Panc1 (cell line): ENCODE measurements at regions not wholly inside any gene's neighbourhood (a gene's known extent, or its start where the extent isn't known, plus 50 kb on each side); places are given as distances from the start of the nearest gene placed in this dataset.
"Not testable (repeated sequence)": the region's sequence is repeated elsewhere in the genome, so short reads cannot be mapped to it uniquely, and the experiment has no call there.

Experiments
- ATAC-seq: fragments of 200-7000 bp; cut with Tn5 transposase; 2 replicates; pipeline ENCODE4 v1.9.1; 2020; ENCODE audit warnings: mild to moderate bottlenecking, moderate library complexity
- BruUV-seq: library from RNA; stranded (reverse); fragments of 400-500 nt; replicated peaks from 2 replicates; lab custom pipeline; 2021; lab: Mats Ljungman, UMichigan
- CTCF ChIA-PET: fragments of 300-600 bp; sonication (Branson Sonifier 250); formaldehyde crosslinking; loops from one replicate; lab custom pipeline; 2022; ENCODE audit warnings: antibody characterized with exemption; lab: Charles Lee
- POLR2A ChIA-PET: fragments of 300-600 bp; sonication (Branson Sonifier 250); formaldehyde crosslinking; loops from one replicate; lab custom pipeline; 2022; ENCODE audit warnings: antibody characterized with exemption; lab: Charles Lee
- DNase-seq: peaks from one replicate; pipeline ENCODE4 v3.0.0-alpha.2; 2010; ENCODE audit warnings: low read depth, low spot score
- H3K27ac ChIP-seq: 2 replicates; pipeline ENCODE4 v1.5.1; 2011; ENCODE audit warnings: mild to moderate bottlenecking, low read length, inconsistent platforms
- H3K27me3 ChIP-seq: fragments of 200-500 bp; sonication (Bioruptor generic); 2 replicates; pipeline ENCODE4 v1.6.0; 2014; ENCODE audit warnings: low read length, inconsistent platforms; ENCODE audit not compliant: control insufficient read depth, insufficient read depth
- H3K36me3 ChIP-seq: fragments of 200-500 bp; sonication (Bioruptor generic); 2 replicates; pipeline ENCODE4 v1.5.1; 2014; ENCODE audit warnings: inconsistent platforms, mild to moderate bottlenecking, low read length, moderate library complexity; ENCODE audit not compliant: control insufficient read depth, insufficient read depth
- H3K4me1 ChIP-seq: 2 replicates; pipeline ENCODE4 v1.5.1; 2011; ENCODE audit warnings: inconsistent platforms, mild to moderate bottlenecking, low read length, moderate library complexity; ENCODE audit not compliant: control insufficient read depth, insufficient read depth
- H3K4me3 ChIP-seq, 2 experiments: 2 replicates each; pipeline ENCODE4 v1.5.1; 2011 to 2012; ENCODE audit warnings: low read depth in 2 of 2, low read length in 2 of 2, mild to moderate bottlenecking in 2 of 2, inconsistent platforms in 1 of 2, moderate library complexity in 1 of 2
- H3K9me3 ChIP-seq: fragments of 200-500 bp; sonication (Bioruptor generic); 2 replicates; pipeline ENCODE4 v1.5.1; 2014; ENCODE audit warnings: low read depth, mild to moderate bottlenecking, inconsistent platforms, low read length, moderate library complexity; ENCODE audit not compliant: control insufficient read depth, insufficient read depth
- CTCF ChIP-seq: fragments of 450-650 bp; IDR thresholded peaks from 2 replicates; pipeline ENCODE4 v1.5.1; 2017; ENCODE audit warnings: mild to moderate bottlenecking
- POLR2AphosphoS5 ChIP-seq: IDR thresholded peaks from 2 replicates; pipeline ENCODE4 v1.6.1; 2012; ENCODE audit warnings: mild to moderate bottlenecking, low read depth, low read length, moderate library complexity
- SIN3A ChIP-seq: IDR thresholded peaks from 2 replicates; pipeline ENCODE4 v1.6.1; 2012; ENCODE audit warnings: low read depth, mild to moderate bottlenecking, low read length, moderate library complexity, borderline replicate concordance; ENCODE audit not compliant: insufficient read depth
- TCF7L2 ChIP-seq: IDR thresholded peaks from 2 replicates; pipeline ENCODE4 v1.6.1; 2011; ENCODE audit warnings: mild to moderate bottlenecking, low read depth, low read length, inconsistent platforms
- in situ Hi-C: cut with HindIII; loops from 2 replicates; pipeline ENCODE4 v1.10.0; 2016; ENCODE audit warnings: low sequenced_read_pairs, low pct_unique_long_range_greater_than_20kb
- intact Hi-C: fragments of 100-400 bp; cut with micrococcal nuclease; formaldehyde crosslinking; loops from one replicate; pipeline ENCODE4 v1.10.0; 2022; ENCODE audit not compliant: unreplicated experiment
- TF ChIP-seq, protein P1 (sequence below), 2 experiments: IDR thresholded peaks; 2 replicates each; pipeline ENCODE4 v1.6.1; 2011 to 2012; ENCODE audit warnings: low read depth in 2 of 2, control low read depth in 1 of 2, low read length in 1 of 2, mild to moderate bottlenecking in 1 of 2, moderate library complexity in 1 of 2; ENCODE audit not compliant: insufficient read depth in 1 of 2

DNA sequence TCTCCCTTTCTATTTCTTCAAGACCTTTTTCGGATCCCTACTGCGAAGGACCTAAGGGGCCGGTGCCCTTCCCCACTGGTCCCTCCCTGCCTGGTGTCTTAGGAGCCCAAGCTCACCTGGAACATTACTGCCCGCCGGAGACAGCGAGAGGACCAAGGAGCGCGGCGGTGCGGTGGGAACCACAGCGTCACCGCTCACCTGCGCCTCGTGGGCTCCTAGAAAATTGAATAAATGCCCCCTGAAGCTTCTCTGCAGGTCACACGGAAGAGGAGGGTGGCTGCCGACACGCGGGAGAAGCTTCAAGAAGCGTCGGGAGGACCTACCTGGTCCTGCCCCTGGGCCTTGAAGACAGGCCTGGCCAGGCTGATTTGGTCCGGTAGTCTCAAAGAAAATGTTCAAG, 65.2 kb downstream of the PPIAL4A start:
- no peak for ATAC-seq
- Histone ChIP-seq H3K36me3 (no peaks in the 10 kb centered on the region), H3K9me3 (no peaks in the 10 kb centered on the region), H3K27ac (no peak overlapping the region), H3K27me3 (no peaks in the 10 kb centered on the region), H3K4me1 (no peaks in the 10 kb centered on the region), H3K4me3 (no peak overlapping the region)
- ChIA-PET POLR2A (no interaction called here), CTCF (no interaction called here)
- in situ Hi-C loops: no loop called here
- TF ChIP-seq CTCF: no peak
- no peak for TF ChIP-seq TCF7L2
- TF ChIP-seq, protein P1, sequence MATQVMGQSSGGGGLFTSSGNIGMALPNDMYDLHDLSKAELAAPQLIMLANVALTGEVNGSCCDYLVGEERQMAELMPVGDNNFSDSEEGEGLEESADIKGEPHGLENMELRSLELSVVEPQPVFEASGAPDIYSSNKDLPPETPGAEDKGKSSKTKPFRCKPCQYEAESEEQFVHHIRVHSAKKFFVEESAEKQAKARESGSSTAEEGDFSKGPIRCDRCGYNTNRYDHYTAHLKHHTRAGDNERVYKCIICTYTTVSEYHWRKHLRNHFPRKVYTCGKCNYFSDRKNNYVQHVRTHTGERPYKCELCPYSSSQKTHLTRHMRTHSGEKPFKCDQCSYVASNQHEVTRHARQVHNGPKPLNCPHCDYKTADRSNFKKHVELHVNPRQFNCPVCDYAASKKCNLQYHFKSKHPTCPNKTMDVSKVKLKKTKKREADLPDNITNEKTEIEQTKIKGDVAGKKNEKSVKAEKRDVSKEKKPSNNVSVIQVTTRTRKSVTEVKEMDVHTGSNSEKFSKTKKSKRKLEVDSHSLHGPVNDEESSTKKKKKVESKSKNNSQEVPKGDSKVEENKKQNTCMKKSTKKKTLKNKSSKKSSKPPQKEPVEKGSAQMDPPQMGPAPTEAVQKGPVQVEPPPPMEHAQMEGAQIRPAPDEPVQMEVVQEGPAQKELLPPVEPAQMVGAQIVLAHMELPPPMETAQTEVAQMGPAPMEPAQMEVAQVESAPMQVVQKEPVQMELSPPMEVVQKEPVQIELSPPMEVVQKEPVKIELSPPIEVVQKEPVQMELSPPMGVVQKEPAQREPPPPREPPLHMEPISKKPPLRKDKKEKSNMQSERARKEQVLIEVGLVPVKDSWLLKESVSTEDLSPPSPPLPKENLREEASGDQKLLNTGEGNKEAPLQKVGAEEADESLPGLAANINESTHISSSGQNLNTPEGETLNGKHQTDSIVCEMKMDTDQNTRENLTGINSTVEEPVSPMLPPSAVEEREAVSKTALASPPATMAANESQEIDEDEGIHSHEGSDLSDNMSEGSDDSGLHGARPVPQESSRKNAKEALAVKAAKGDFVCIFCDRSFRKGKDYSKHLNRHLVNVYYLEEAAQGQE (IDR thresholded peaks at IDR 0.05; ENCODE audit: insufficient read depth in 1 of 2, low read depth in 2 of 2, low read length in 1 of 2): no peak
- TF ChIP-seq SIN3A: no peak
- TF ChIP-seq POLR2AphosphoS5: no peak
- no TSS peak for BruUV-seq
- intact Hi-C loops: no loop called here
- DNase-seq: no peak

DNA sequence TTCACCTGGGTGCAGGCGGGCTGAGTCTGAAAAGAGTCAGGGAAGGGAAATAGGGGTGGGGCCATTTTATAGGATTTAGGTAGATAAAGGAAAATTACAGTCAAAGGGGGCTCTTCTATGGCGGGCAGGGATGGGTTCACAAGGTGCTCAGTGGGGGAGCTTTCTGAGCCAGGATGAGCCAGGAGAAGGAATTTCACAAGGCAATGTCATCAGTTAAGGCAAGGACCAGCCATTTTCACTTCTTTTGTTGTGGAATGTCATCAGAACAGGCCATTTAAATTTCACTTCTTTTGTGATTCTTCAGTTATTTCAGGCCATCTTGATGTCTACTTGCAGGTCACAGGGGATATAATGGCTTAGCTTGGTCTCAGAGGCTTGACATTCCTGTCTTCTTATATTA, 66.4 kb downstream of the PPIAL4A start:
- H3K36me3 ChIP-seq, POLR2A ChIA-PET, DNase-seq, H3K27ac ChIP-seq, H3K4me3 ChIP-seq, in situ Hi-C loops, BruUV-seq, intact Hi-C loops, H3K4me1 ChIP-seq, H3K9me3 ChIP-seq, ATAC-seq, H3K27me3 ChIP-seq, CTCF ChIA-PET: not testable (repeated sequence)

DNA sequence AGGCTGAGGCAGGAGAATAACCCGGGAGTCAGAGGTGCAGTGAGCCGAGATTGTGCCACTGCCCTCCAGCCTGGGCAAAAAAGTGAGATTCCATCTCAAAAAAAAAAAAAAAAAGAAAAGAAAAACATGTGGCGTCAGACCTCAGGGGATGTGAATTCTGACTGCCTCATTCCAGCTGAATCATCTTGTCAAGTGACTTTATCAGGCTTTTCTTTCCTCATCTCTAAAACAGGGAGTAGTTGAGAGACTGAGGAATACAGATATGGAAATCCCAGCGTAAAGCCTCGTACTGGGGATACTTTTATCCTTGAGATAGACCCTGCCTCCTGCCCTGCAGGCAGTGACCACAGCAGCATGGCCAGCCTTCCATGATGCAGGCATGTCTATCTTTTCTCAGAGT, 76.4 kb downstream of the PPIAL4A start:
- in situ Hi-C loops, ATAC-seq, DNase-seq, intact Hi-C loops, H3K4me3 ChIP-seq, H3K4me1 ChIP-seq, H3K27me3 ChIP-seq, H3K9me3 ChIP-seq, H3K27ac ChIP-seq, CTCF ChIA-PET, H3K36me3 ChIP-seq, POLR2A ChIA-PET, BruUV-seq: not testable (repeated sequence)

DNA sequence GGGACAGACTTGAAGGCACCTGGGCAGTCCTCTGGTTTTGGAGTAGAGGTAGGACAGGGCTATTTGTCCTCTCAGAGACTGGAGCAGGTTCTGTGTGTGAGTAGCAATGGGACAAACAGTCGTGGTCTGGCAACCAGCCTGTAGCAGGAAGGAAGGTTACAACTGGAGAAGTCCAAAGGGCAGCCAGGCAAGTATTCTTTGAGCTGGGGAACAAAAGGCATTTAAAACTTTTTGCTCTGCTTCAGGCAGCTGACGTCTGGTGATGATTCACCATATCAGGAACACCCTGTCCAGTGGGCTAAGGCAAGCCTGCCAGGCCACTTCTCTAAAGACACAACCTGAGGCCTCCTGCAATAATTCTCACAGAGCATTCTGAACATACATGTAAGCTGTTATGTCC, 83.3 kb downstream of the PPIAL4A start:
- in situ Hi-C loops, H3K27me3 ChIP-seq, ATAC-seq, CTCF ChIA-PET, intact Hi-C loops, H3K36me3 ChIP-seq, H3K4me1 ChIP-seq, POLR2A ChIA-PET, H3K27ac ChIP-seq, H3K4me3 ChIP-seq, DNase-seq, BruUV-seq, H3K9me3 ChIP-seq: not testable (repeated sequence)

DNA sequence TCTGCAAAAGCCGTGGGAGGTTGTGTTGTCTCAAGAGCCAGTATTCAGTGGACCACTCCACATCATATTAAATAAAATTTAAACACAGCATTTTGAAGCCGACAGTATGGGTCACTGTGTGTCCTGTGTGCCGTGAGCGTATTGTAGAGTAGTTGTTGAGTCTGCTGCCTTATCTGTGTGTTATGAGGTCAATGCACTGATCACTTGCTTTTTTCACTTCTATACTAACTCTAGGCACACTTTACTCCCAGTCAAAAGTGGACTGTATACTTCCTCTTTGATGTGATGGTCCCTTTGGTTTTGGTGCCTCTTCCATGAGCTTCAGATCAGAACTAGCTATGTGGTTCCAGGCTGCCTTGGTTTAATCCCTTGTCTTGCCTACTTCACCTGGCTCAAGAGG, 84.3 kb downstream of the PPIAL4A start:
- H3K9me3 ChIP-seq, POLR2A ChIA-PET, H3K4me3 ChIP-seq, H3K27ac ChIP-seq, BruUV-seq, in situ Hi-C loops, ATAC-seq, H3K4me1 ChIP-seq, H3K36me3 ChIP-seq, DNase-seq, intact Hi-C loops, CTCF ChIA-PET, H3K27me3 ChIP-seq: not testable (repeated sequence)
